ENCODE measurements at regions not wholly inside any gene's neighbourhood (a gene's known extent, or its start where the extent isn't known, plus 50 kb on each side); places are given as distances from the start of the nearest gene placed in this dataset.
"Not testable (repeated sequence)": the region's sequence is repeated elsewhere in the genome, so short reads cannot be mapped to it uniquely, and the experiment has no call there.

- H3K27ac ChIP-seq; ATAC-seq; H3K4me1 ChIP-seq; H3K9me3 ChIP-seq; intact Hi-C loops (cut with DNase I); DNase-seq; H3K4me3 ChIP-seq; H3K27me3 ChIP-seq; H3K36me3 ChIP-seq: not testable (repeated sequence)
Observed at GRCh38 chrY:17668037-17668436, 212.0 kb downstream of the CDY2B start.

GRCh38 chrY:17643052-17643451 lies 237.0 kb downstream of the CDY2B start:
- DNase-seq; H3K27me3 ChIP-seq; H3K27ac ChIP-seq; H3K4me3 ChIP-seq; ATAC-seq; intact Hi-C loops (cut with DNase I); H3K4me1 ChIP-seq; H3K9me3 ChIP-seq; H3K36me3 ChIP-seq: not testable (repeated sequence)

- ATAC-seq; DNase-seq; H3K9me3 ChIP-seq; H3K4me3 ChIP-seq; H3K36me3 ChIP-seq; intact Hi-C loops (cut with DNase I); H3K27me3 ChIP-seq; H3K27ac ChIP-seq; H3K4me1 ChIP-seq: not testable (repeated sequence)
Observed at GRCh38 chrY:17634484-17634883, 245.5 kb downstream of the CDY2B start.

DNA sequence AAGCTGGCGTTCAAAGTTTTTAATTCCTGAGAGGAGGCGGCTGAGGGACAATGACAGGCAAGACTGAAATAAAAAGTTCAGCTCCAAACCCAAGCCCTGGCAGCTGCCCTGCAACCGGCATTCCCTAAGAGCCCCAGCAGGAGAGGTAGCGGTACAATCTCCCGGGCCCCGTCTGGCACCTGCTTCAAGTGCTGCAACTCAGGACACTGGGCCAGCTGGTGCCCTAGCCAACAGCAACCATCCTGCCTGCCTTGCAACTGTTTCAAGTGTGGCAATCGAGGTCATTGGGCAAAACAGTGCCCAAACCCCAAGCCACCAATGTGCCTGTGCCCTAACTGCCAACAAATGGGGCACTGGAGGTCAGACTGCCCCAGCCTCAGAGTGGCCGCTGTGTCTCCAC lies 268.8 kb downstream of the CDY2B start:
- H3K27me3 ChIP-seq; H3K4me1 ChIP-seq; DNase-seq; H3K9me3 ChIP-seq; H3K36me3 ChIP-seq; H3K27ac ChIP-seq; H3K4me3 ChIP-seq; ATAC-seq; intact Hi-C loops (cut with DNase I): not testable (repeated sequence)

GRCh38 chrY:17610649-17611048 lies 269.4 kb downstream of the CDY2B start:
- H3K4me3 ChIP-seq; ATAC-seq; H3K27ac ChIP-seq; H3K27me3 ChIP-seq; intact Hi-C loops (cut with DNase I); H3K9me3 ChIP-seq; H3K36me3 ChIP-seq; H3K4me1 ChIP-seq; DNase-seq: not testable (repeated sequence)

DNA sequence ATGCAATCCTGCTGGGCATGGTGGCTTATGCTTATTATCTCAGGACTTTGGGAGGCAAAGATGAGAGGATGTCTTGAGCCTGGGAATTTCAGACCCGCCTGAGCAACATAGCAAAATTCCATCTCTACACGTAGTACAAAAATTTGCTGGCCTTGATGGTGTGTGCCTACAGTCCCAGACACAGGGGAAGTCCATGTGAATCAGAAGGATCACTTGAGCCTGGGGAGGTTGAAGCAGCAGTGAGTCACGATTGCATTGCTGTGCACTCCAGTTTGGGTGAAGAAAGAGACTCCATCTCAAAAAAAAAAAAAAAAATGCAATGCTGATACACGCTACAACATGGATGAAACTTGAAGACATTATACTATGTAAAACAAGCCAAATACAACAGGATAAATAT lies 272.9 kb downstream of the CDY2B start:
- intact Hi-C loops (cut with DNase I); H3K9me3 ChIP-seq; H3K4me1 ChIP-seq; H3K4me3 ChIP-seq; H3K27me3 ChIP-seq; H3K36me3 ChIP-seq; DNase-seq; ATAC-seq; H3K27ac ChIP-seq: not testable (repeated sequence)

GRCh38 chrY:17599263-17599662 lies 280.8 kb downstream of the CDY2B start:
- H3K9me3 ChIP-seq; H3K4me1 ChIP-seq; ATAC-seq; H3K27ac ChIP-seq; H3K27me3 ChIP-seq; H3K4me3 ChIP-seq; DNase-seq; intact Hi-C loops (cut with DNase I); H3K36me3 ChIP-seq: not testable (repeated sequence)

DNA sequence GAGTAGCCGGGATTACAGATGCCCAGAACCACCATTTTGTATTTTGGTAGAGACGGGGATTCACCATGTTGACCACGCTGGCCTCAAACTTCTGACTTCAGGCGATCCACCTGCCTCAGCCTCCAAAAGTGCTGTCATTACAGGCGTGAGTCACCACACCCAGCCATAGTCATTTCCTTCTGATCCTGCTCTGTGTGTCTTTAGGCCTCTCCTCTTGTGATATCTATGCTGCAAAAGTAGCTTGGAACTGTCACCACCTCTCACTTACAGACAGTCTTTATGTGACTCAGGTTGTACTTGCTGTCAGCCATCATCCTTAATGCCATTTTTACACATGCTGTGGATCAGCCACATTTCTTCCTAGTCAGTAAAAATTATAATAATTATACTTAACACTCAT lies 286.3 kb downstream of the CDY2B start:
- H3K4me3 ChIP-seq; intact Hi-C loops (cut with DNase I); H3K4me1 ChIP-seq; H3K27ac ChIP-seq; H3K9me3 ChIP-seq; H3K27me3 ChIP-seq; DNase-seq; ATAC-seq; H3K36me3 ChIP-seq: not testable (repeated sequence)

DNA sequence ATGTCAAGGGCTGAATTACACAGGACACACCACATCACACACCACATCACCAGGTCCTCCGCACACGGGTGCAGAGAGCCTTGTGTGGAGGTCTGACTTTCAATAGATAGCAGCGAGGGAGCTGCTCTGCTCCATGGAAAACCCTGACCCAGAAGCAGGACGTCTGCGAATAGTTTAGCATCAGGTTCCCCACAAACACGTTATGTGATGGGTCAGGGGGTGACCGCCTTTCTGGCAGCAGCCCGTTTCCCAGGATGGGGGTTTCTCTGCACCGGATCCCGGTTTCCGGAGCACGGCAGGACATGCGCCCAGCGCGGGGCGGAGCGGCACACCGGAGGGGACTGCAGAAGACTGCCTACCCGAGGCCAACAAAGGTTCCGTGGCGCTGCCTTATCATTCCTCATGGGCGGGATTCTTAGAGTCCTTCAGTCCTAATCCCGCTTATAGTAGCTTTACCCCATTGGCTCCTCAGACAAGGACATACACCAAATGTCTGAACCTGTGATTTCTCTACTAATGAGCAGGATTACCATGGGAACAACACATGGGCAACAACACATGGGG lies 300.0 kb downstream of the CDY2B start:
- intact Hi-C loops (cut with DNase I); H3K4me1 ChIP-seq; DNase-seq; H3K36me3 ChIP-seq; H3K27ac ChIP-seq; H3K4me3 ChIP-seq; H3K9me3 ChIP-seq; H3K27me3 ChIP-seq: not testable (repeated sequence)
- peak; percentile 68 for ATAC-seq

GRCh38 chrY:17579131-17579955 lies 300.7 kb downstream of the CDY2B start:
- DNase-seq (peak; percentile 43), ATAC-seq (peak; percentile 96)
- H3K4me3 ChIP-seq; H3K36me3 ChIP-seq; H3K4me1 ChIP-seq; intact Hi-C loops (cut with DNase I); H3K27me3 ChIP-seq; H3K27ac ChIP-seq; H3K9me3 ChIP-seq: not testable (repeated sequence)

- H3K27me3 ChIP-seq; ATAC-seq; H3K9me3 ChIP-seq; intact Hi-C loops (cut with DNase I); DNase-seq; H3K4me3 ChIP-seq; H3K4me1 ChIP-seq; H3K27ac ChIP-seq; H3K36me3 ChIP-seq: not testable (repeated sequence)
Observed at GRCh38 chrY:17563114-17563513, 316.9 kb downstream of the CDY2B start.
